ENCODE measurements at regions not wholly inside any gene's neighbourhood (a gene's known extent, or its start where the extent isn't known, plus 50 kb on each side); places are given as distances from the start of the nearest gene placed in this dataset.

DNA sequence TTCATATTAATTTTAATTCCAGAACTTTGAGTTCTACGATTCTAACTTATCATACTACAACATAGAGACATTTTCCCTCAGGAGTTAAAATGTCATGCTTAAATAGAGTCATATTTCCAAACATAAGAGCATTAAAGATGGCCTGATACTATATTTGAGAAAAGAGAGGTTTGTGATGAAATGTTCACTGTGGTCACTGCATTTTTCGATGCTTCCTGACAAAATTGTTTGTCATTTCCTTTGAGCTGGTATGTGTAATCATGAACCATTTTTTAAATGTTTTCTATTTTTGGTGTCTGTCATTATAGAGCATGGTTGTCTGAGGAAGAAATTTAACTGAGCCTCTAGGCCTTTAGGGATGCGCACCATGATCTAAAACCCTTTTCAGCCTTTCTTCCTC, 721.4 kb upstream of the NR2F2 start:
- TF ChIP-seq CTCF (optimal IDR thresholded peaks at IDR 0.05 in 1 of 3, IDR thresholded peaks at IDR 0.05 in 1 of 3, conservative IDR thresholded peaks at IDR 0.05 in 1 of 3; ENCODE audit: extremely low read depth in 1 of 3, insufficient read depth in 2 of 3, low read length in 3 of 3): no peak
- no peak for TF ChIP-seq EZH2 (IDR thresholded peaks at IDR 0.05; ENCODE audit: low read length)

Data from keratinocyte (primary cell).